B cell (primary cell): ENCODE measurements at regions not wholly inside any gene's neighbourhood (a gene's known extent, or its start where the extent isn't known, plus 50 kb on each side); places are given as distances from the start of the nearest gene placed in this dataset.

ENCODE experiments used
- ATAC-seq: fragments of 200-7000 bp; cut with Tn5 transposase; one replicate; pipeline ENCODE4 v1.10.0; 2021; ENCODE audit warnings: low read depth, mild to moderate bottlenecking, moderate number of reproducible peaks, moderate library complexity
- CTCF ChIA-PET: fragments of 350-600 bp; sonication (Branson Sonifier 250); formaldehyde crosslinking; loops from one replicate; lab custom pipeline; 2021; ENCODE audit warnings: antibody characterized with exemption, inconsistent platforms; lab: Charles Lee
- POLR2A ChIA-PET: fragments of 350-600 bp; sonication (Branson Sonifier 250); formaldehyde crosslinking; loops from one replicate; lab custom pipeline; 2021; ENCODE audit warnings: antibody characterized with exemption; lab: Charles Lee
- DNase-seq: peaks from one replicate; pipeline ENCODE4 v3.0.0; 2013
- H2AFZ ChIP-seq: 2 replicates; pipeline ENCODE4 v1.6.1; 2012; ENCODE audit warnings: mild to moderate bottlenecking, low read depth, low read length; ENCODE audit not compliant: insufficient read depth, poor library complexity, severe bottlenecking
- H3K27ac ChIP-seq, 2 donors: 1 replicate in 1 of 2; 2 replicates in 1 of 2; pipeline ENCODE4 v1.5.1; 2012 to 2013; ENCODE audit warnings: low read length in 2 of 2, mild to moderate bottlenecking in 2 of 2, moderate library complexity in 1 of 2
- H3K27me3 ChIP-seq, 4 experiments: fragments of 200-600 bp in 1 of 4; sonication (generic) in 1 of 4; replicated peaks in 1 of 4; 1 replicate in 2 of 4; 2 replicates in 2 of 4; pipeline versions ENCODE4 v1.6.1 to v1.7.0; 2013 to 2016; ENCODE audit warnings: low read length in 3 of 4, mild to moderate bottlenecking in 2 of 4, mixed read lengths in 1 of 4, moderate library complexity in 1 of 4; ENCODE audit not compliant: insufficient read depth in 4 of 4, control insufficient read depth in 3 of 4; ENCODE audit errors: control extremely low read depth in 1 of 4
- H3K36me3 ChIP-seq, 2 experiments: replicated peaks in 1 of 2; 1 replicate in 1 of 2; 2 replicates in 1 of 2; pipeline versions ENCODE4 v1.6.1 to v1.7.1; 2013; ENCODE audit warnings: low read length in 1 of 2; ENCODE audit not compliant: insufficient read depth in 2 of 2, control insufficient read depth in 1 of 2; ENCODE audit errors: control extremely low read depth in 1 of 2, extremely low read depth in 1 of 2
- H3K4me1 ChIP-seq, 2 donors: fragments of 200-600 bp in 1 of 2; sonication (generic) in 1 of 2; 1 replicate in 1 of 2; 2 replicates in 1 of 2; pipeline versions ENCODE4 v1.5.1 to v1.6.1; 2013 to 2017; ENCODE audit warnings: low read length in 2 of 2; ENCODE audit not compliant: control insufficient read depth in 2 of 2, insufficient read depth in 2 of 2
- H3K4me2 ChIP-seq: replicated peaks from 2 replicates; pipeline ENCODE3; 2012; ENCODE audit warnings: mild to moderate bottlenecking, low read depth, low read length; ENCODE audit not compliant: poor library complexity, severe bottlenecking
- H3K4me3 ChIP-seq, 5 experiments: fragments of 200-600 bp in 1 of 5; sonication (generic) in 1 of 5; 1 replicate in 3 of 5; 2 replicates in 2 of 5; pipeline versions ENCODE4 v1.5.1 to v1.7.0; 2011 to 2016; ENCODE audit warnings: low read length in 4 of 5, mild to moderate bottlenecking in 4 of 5, low read depth in 2 of 5, control low read depth in 1 of 5, moderate library complexity in 1 of 5; ENCODE audit not compliant: insufficient read depth in 1 of 5; ENCODE audit errors: control extremely low read depth in 1 of 5, extremely low read depth in 1 of 5
- H3K79me2 ChIP-seq: fragments of 200-600 bp; sonication (generic); one replicate; pipeline ENCODE4 v1.6.0; 2016; ENCODE audit warnings: low read length; ENCODE audit not compliant: control insufficient read depth, insufficient read depth
- H3K9ac ChIP-seq: fragments of 200-600 bp; sonication (generic); 2 replicates; pipeline ENCODE4 v1.6.1; 2017; ENCODE audit warnings: mild to moderate bottlenecking, low read length, moderate library complexity
- H3K9me3 ChIP-seq, 3 donors: one replicate each; pipeline versions ENCODE4 v1.6.1 to v1.7.1; 2013; ENCODE audit warnings: low read length in 2 of 3; ENCODE audit not compliant: control insufficient read depth in 2 of 3, insufficient read depth in 1 of 3; ENCODE audit errors: control extremely low read depth in 1 of 3
- H4K20me1 ChIP-seq: 2 replicates; pipeline ENCODE4 v1.6.0; 2012; ENCODE audit warnings: mild to moderate bottlenecking, low read length; ENCODE audit not compliant: insufficient read depth, control insufficient read depth, poor library complexity, severe bottlenecking
- H3K27ac Mint-ChIP-seq: one replicate; pipeline ENCODE4 v1.8.0; 2021; ENCODE audit warnings: mixed read lengths
- H3K27me3 Mint-ChIP-seq: one replicate; pipeline ENCODE4 v1.8.0; 2021; ENCODE audit warnings: mixed read lengths
- H3K4me1 Mint-ChIP-seq: one replicate; pipeline ENCODE4 v1.8.0; 2021; ENCODE audit warnings: mixed read lengths
- H3K4me3 Mint-ChIP-seq: one replicate; pipeline ENCODE4 v1.8.0; 2021; ENCODE audit warnings: mixed read lengths
- H3K9me3 Mint-ChIP-seq: one replicate; pipeline ENCODE4 v1.8.0; 2022; ENCODE audit warnings: mixed read lengths; ENCODE audit not compliant: insufficient read depth
- EZH2 ChIP-seq: IDR thresholded peaks from 2 replicates; pipeline ENCODE4 v1.6.1; 2012; ENCODE audit warnings: borderline replicate concordance, low read depth, mild to moderate bottlenecking, moderate library complexity, low read length; ENCODE audit not compliant: insufficient read depth, poor library complexity, severe bottlenecking
- WGBS: methylation state at CpG from one replicate; pipeline ENCODE4 v1.1.5; 2013; ENCODE audit warnings: missing lambda C conversion rate; ENCODE audit not compliant: insufficient coverage; 5-methylcytosine and 5-hydroxymethylcytosine counted together
- intact Hi-C: fragments of 100-400 bp; cut with micrococcal nuclease; formaldehyde crosslinking; loops from one replicate; pipeline ENCODE4 v1.10.0; 2022
- TF ChIP-seq, protein P1 (sequence below): fragments of 200-600 bp; IDR thresholded peaks from one replicate; pipeline ENCODE4 v1.8.0; 2022; ENCODE audit warnings: antibody characterized with exemption, mild to moderate bottlenecking

DNA sequence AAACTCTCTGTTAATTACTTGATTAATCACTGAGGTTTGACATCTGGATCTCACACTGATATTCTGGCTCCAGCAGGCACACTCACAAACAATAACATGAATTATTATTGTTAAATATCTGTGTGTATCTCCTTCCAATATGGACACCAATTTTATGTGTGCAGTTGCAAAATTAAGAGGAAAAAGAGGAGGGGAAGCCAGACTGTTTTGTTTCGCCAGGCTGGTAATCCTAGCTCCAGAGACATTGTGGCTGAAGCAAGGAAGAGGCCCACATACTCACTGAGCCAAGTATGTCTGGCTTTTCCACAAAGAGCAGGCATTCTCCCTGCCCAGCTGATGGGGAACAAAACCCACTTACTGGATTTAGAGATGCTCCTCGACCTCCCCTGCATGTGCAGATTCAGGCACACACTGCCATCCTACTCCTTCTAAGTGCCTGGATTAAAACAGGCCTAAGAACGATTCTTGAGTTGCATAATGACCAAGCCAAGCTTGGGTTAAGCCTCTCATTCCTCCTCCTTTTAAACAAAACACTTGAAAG, 181.9 kb downstream of the ESM1 start:
- Mint-ChIP-seq H3K27ac (no peak overlapping the region), H3K27me3 (no peaks in the 10 kb centered on the region), H3K9me3 (no peaks in the 10 kb centered on the region), H3K4me3 (no peak overlapping the region), H3K4me1 (peaks cover 26% of the 10 kb centered on the region)
- no peak overlapping the region for H2AFZ ChIP-seq
- no peak overlapping the region for H3K9ac ChIP-seq
- WGBS, result 100% methylated on average over 1 of the region's 3 CpGs
- H3K9me3 ChIP-seq, result peaks cover 0 to 6% (median 0%) of the 10 kb centered on the region in 3 donors
- peaks cover 12 to 13% of the 10 kb centered on the region in 2 donors for H3K4me1 ChIP-seq
- no peaks in the 10 kb centered on the region for H3K79me2 ChIP-seq
- ChIA-PET CTCF (interaction anchor here (1.4 kb wide), 1 partner anchor 286 kb away, joined by 3 read pairs; the partner anchor contains the start of gene SNX18), POLR2A (no interaction called here)
- H3K27me3 ChIP-seq, result no peaks in the 10 kb centered on the region
- no peaks in the 10 kb centered on the region for H4K20me1 ChIP-seq
- intact Hi-C loops, result no loop called here
- DNase-seq (no peak), ATAC-seq (no peak)
- H3K4me2 ChIP-seq, result no peak overlapping the region
- no peak overlapping the region for H3K4me3 ChIP-seq
- H3K36me3 ChIP-seq, result no peaks in the 10 kb centered on the region
- TF ChIP-seq, protein P1, sequence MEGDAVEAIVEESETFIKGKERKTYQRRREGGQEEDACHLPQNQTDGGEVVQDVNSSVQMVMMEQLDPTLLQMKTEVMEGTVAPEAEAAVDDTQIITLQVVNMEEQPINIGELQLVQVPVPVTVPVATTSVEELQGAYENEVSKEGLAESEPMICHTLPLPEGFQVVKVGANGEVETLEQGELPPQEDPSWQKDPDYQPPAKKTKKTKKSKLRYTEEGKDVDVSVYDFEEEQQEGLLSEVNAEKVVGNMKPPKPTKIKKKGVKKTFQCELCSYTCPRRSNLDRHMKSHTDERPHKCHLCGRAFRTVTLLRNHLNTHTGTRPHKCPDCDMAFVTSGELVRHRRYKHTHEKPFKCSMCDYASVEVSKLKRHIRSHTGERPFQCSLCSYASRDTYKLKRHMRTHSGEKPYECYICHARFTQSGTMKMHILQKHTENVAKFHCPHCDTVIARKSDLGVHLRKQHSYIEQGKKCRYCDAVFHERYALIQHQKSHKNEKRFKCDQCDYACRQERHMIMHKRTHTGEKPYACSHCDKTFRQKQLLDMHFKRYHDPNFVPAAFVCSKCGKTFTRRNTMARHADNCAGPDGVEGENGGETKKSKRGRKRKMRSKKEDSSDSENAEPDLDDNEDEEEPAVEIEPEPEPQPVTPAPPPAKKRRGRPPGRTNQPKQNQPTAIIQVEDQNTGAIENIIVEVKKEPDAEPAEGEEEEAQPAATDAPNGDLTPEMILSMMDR, result no peak
- no peak for TF ChIP-seq EZH2
- H3K27ac ChIP-seq, result no peak overlapping the region

- Mint-ChIP-seq H3K4me1 (peaks cover 33% of the 10 kb centered on the region), H3K27me3 (no peaks in the 10 kb centered on the region), H3K9me3 (no peaks in the 10 kb centered on the region), H3K27ac (peak overlapping the region; percentile 12), H3K4me3 (peak overlapping the region; percentile 2)
- TF ChIP-seq, protein P1, result no peak
- no peak for TF ChIP-seq EZH2
- intact Hi-C loops, result no loop called here
- ATAC-seq (peak; percentile 77), DNase-seq (peak; percentile 31)
- Histone ChIP-seq H4K20me1 (no peaks in the 10 kb centered on the region), H3K9me3 (peaks cover 0 to 3% (median 0%) of the 10 kb centered on the region in 3 donors), H3K79me2 (no peaks in the 10 kb centered on the region), H3K4me2 (peak overlapping the region; percentile 19), H3K4me1 (peaks cover 12 to 13% of the 10 kb centered on the region in 2 donors), H3K27ac (no peak overlapping the region), H3K9ac (no peak overlapping the region), H3K36me3 (no peaks in the 10 kb centered on the region), H2AFZ (no peak overlapping the region), H3K27me3 (no peaks in the 10 kb centered on the region), H3K4me3 (no peak overlapping the region)
- POLR2A ChIA-PET, result no interaction called here
- CTCF ChIA-PET, result interaction anchor here (0.7 to 1.7 kb wide), 2 partner anchors 33 to 282 kb away, joined by 3 to 7 read pairs; partner anchors contain the start of gene SNX18
- WGBS, result no CpG with 5 or more reads among the region's 1 CpG
These were observed 185.7 kb downstream of the ESM1 start for GRCh38 chr5:54799645-54800044.
